OCI-LY7 (cell line): ENCODE measurements at regions not wholly inside any gene's neighbourhood (a gene's known extent, or its start where the extent isn't known, plus 50 kb on each side); places are given as distances from the start of the nearest gene placed in this dataset.

Experiments used
- BruUV-seq: library from RNA; stranded (reverse); fragments of 400-500 nt; replicated peaks from 2 replicates; lab custom pipeline; 2021; lab: Mats Ljungman, UMichigan
- CTCF ChIA-PET: fragments of 300-600 bp; sonication (Branson Sonifier 250); formaldehyde crosslinking; loops from one replicate; lab custom pipeline; 2022; ENCODE audit warnings: antibody characterized with exemption; ENCODE audit not compliant: unreplicated experiment; lab: Charles Lee
- POLR2A ChIA-PET: fragments of 300-600 bp; sonication (Branson Sonifier 250); formaldehyde crosslinking; loops from one replicate; lab custom pipeline; 2022; ENCODE audit warnings: antibody characterized with exemption; lab: Charles Lee
- DNase-seq: peaks from one replicate; pipeline ENCODE4 v3.0.0-alpha.2; 2015; ENCODE audit warnings: low spot score
- H2AFZ ChIP-seq: fragments of 200-600 bp; sonication (generic), shearing (Covaris generic); 2 replicates; pipeline ENCODE4 v1.6.1; 2014; ENCODE audit warnings: mild to moderate bottlenecking, antibody characterized with exemption, low read length, moderate library complexity
- H3K27ac ChIP-seq: fragments of 200-600 bp; sonication (generic); 2 replicates; pipeline ENCODE4 v1.5.1; 2014; ENCODE audit warnings: mixed run types, low read depth, mild to moderate bottlenecking, moderate library complexity, low read length, inconsistent platforms; ENCODE audit not compliant: poor library complexity, severe bottlenecking
- H3K36me3 ChIP-seq: fragments of 200-600 bp; sonication (generic); 2 replicates; pipeline ENCODE4 v1.6.1; 2014; ENCODE audit warnings: mild to moderate bottlenecking, antibody characterized with exemption, low read length, moderate library complexity, mixed read lengths; ENCODE audit not compliant: insufficient read depth
- H3K4me1 ChIP-seq: fragments of 200-600 bp; sonication (generic); 2 replicates; pipeline ENCODE4 v1.5.1; 2014; ENCODE audit warnings: mild to moderate bottlenecking, low read length; ENCODE audit not compliant: insufficient read depth, poor library complexity, severe bottlenecking
- H3K4me2 ChIP-seq: fragments of 200-600 bp; sonication (generic); 2 replicates; pipeline ENCODE4 v1.6.1; 2014; ENCODE audit warnings: mild to moderate bottlenecking, low read length
- H3K4me3 ChIP-seq: fragments of 200-600 bp; sonication (generic); 2 replicates; pipeline ENCODE4 v1.5.1; 2014; ENCODE audit warnings: mild to moderate bottlenecking, low read depth, low read length; ENCODE audit not compliant: poor library complexity, severe bottlenecking
- H3K79me2 ChIP-seq: fragments of 200-600 bp; sonication (generic); 2 replicates; pipeline ENCODE4 v1.6.1; 2016; ENCODE audit warnings: low read depth, mild to moderate bottlenecking, low read length, moderate library complexity, mixed read lengths; ENCODE audit not compliant: insufficient read depth
- H3K9me2 ChIP-seq: fragments of 200-600 bp; sonication (generic); 2 replicates; pipeline ENCODE4 v1.6.1; 2016; ENCODE audit warnings: mild to moderate bottlenecking, low read length, mixed read lengths; ENCODE audit not compliant: insufficient read depth
- H3K9me3 ChIP-seq: fragments of 200-600 bp; sonication (generic); 2 replicates; pipeline ENCODE4 v1.6.1; 2014; ENCODE audit warnings: mild to moderate bottlenecking, mixed run types, low read length, mixed read lengths
- H4K20me1 ChIP-seq: fragments of 200-600 bp; sonication (generic); 2 replicates; pipeline ENCODE4 v1.6.1; 2014; ENCODE audit warnings: mild to moderate bottlenecking, antibody characterized with exemption, low read length, moderate library complexity, mixed read lengths; ENCODE audit not compliant: insufficient read depth
- CTCF ChIP-seq: fragments of 200-600 bp; sonication (generic); conservative IDR thresholded peaks from 2 replicates; pipeline ENCODE4 v1.5.1; 2014; ENCODE audit warnings: mild to moderate bottlenecking, antibody characterized with exemption, low read length, moderate library complexity, mixed read lengths
- EZH2phosphoT487 ChIP-seq: fragments of 200-600 bp; sonication (generic); IDR thresholded peaks from 2 replicates; pipeline ENCODE4 v1.6.1; 2018; ENCODE audit warnings: low read depth, borderline replicate concordance, mild to moderate bottlenecking, mixed run types, antibody characterized with exemption, low read length, moderate library complexity, mixed read lengths
- intact Hi-C: fragments of 100-400 bp; cut with micrococcal nuclease; formaldehyde crosslinking; loops from one replicate; pipeline ENCODE4 v1.10.0; 2022; ENCODE audit not compliant: unreplicated experiment

- TF ChIP-seq CTCF, result no peak
- TF ChIP-seq EZH2phosphoT487, result no peak
- H3K79me2 ChIP-seq, result no peaks in the 10 kb centered on the region
- no peaks in the 10 kb centered on the region for H3K36me3 ChIP-seq
- no peaks in the 10 kb centered on the region for H3K9me2 ChIP-seq
- H3K4me2 ChIP-seq, result no peak overlapping the region
- H4K20me1 ChIP-seq, result no peaks in the 10 kb centered on the region
- H2AFZ ChIP-seq, result no peak overlapping the region
- no TSS peak for BruUV-seq
- no peak overlapping the region for H3K27ac ChIP-seq
- POLR2A ChIA-PET, result no interaction called here
- CTCF ChIA-PET, result no interaction called here
- no peaks in the 10 kb centered on the region for H3K9me3 ChIP-seq
- DNase-seq, result no peak
- intact Hi-C loops, result no loop called here
- no peak overlapping the region for H3K4me3 ChIP-seq
- H3K4me1 ChIP-seq, result no peaks in the 10 kb centered on the region
Measured at GRCh38 chr11:70872955-70873735, 379.2 kb downstream of the SHANK2 start.

- Histone ChIP-seq H3K36me3 (no peaks in the 10 kb centered on the region), H3K27ac (no peak overlapping the region), H4K20me1 (no peaks in the 10 kb centered on the region), H3K4me1 (no peaks in the 10 kb centered on the region), H3K4me2 (no peak overlapping the region), H3K9me2 (no peaks in the 10 kb centered on the region), H3K4me3 (no peak overlapping the region), H3K79me2 (no peaks in the 10 kb centered on the region), H2AFZ (no peak overlapping the region), H3K9me3 (no peaks in the 10 kb centered on the region)
- DNase-seq, result no peak
- TF ChIP-seq EZH2phosphoT487 (no peak), CTCF (no peak)
- CTCF ChIA-PET, result no interaction called here
- BruUV-seq, result no TSS peak
- intact Hi-C loops, result no loop called here
- POLR2A ChIA-PET, result no interaction called here
Measured at GRCh38 chr11:70873736-70874412, 378.5 kb downstream of the SHANK2 start.

- Histone ChIP-seq H3K9me2 (no peaks in the 10 kb centered on the region), H3K9me3 (no peaks in the 10 kb centered on the region)
- TF ChIP-seq CTCF (no peak), EZH2phosphoT487 (no peak)
Measured at GRCh38 chr11:70876685-70877084, 375.7 kb downstream of the SHANK2 start.

More at GRCh38 chr11:70876685-70877084, 375.7 kb downstream of the SHANK2 start:
- Histone ChIP-seq H3K4me2 (no peak overlapping the region), H3K79me2 (no peaks in the 10 kb centered on the region), H3K36me3 (no peaks in the 10 kb centered on the region), H3K4me1 (no peaks in the 10 kb centered on the region), H2AFZ (no peak overlapping the region), H4K20me1 (no peaks in the 10 kb centered on the region), H3K27ac (no peak overlapping the region), H3K4me3 (no peak overlapping the region)
- POLR2A ChIA-PET, result no interaction called here
- intact Hi-C loops, result no loop called here
- DNase-seq, result no peak
- CTCF ChIA-PET, result no interaction called here
- BruUV-seq, result no TSS peak
